ENCODE measurements at regions not wholly inside any gene's neighbourhood (a gene's known extent, or its start where the extent isn't known, plus 50 kb on each side); places are given as distances from the start of the nearest gene placed in this dataset.

GRCh38 chr18:56374007-56374655 lies 264.3 kb downstream of the TXNL1 start:
- DNase-seq: no peak

- DNase-seq: no peak
Measured at GRCh38 chr18:56373601-56374000, 264.8 kb downstream of the TXNL1 start.

GRCh38 chr18:56368066-56368465 lies 270.3 kb downstream of the TXNL1 start:
- DNase-seq: no peak

- no peak for DNase-seq
Measured at GRCh38 chr18:56358608-56359280, 279.6 kb downstream of the TXNL1 start.

- no peak for DNase-seq
Measured at GRCh38 chr18:56353663-56354260, 284.6 kb downstream of the TXNL1 start.

- no peak for DNase-seq
Measured at GRCh38 chr18:56351911-56352500, 286.4 kb downstream of the TXNL1 start.

- DNase-seq: no peak
Measured at GRCh38 chr18:56337507-56337906, 300.9 kb downstream of the TXNL1 start.

- no peak for DNase-seq
Measured at GRCh38 chr18:56333839-56334238, 304.6 kb downstream of the TXNL1 start.

GRCh38 chr18:56333146-56333545 lies 305.2 kb downstream of the TXNL1 start:
- no peak for DNase-seq

- no peak for DNase-seq
Measured at GRCh38 chr18:56332371-56332770, 306.0 kb downstream of the TXNL1 start.

- no peak for DNase-seq
Measured at GRCh38 chr18:56330366-56331110, 307.9 kb downstream of the TXNL1 start.

GRCh38 chr18:56329536-56329935 lies 308.9 kb downstream of the TXNL1 start:
- no peak for DNase-seq

GRCh38 chr18:56327191-56327885 lies 311.1 kb downstream of the TXNL1 start:
- DNase-seq: no peak

GRCh38 chr18:56326336-56327072 lies 311.9 kb downstream of the TXNL1 start:
- DNase-seq: no peak

- no peak for DNase-seq
Measured at GRCh38 chr18:56323673-56324072, 314.7 kb downstream of the TXNL1 start.

- no peak for DNase-seq
Measured at GRCh38 chr18:56322406-56322805, 316.0 kb downstream of the TXNL1 start.

- no peak for DNase-seq
Measured at GRCh38 chr18:56321470-56321869, 316.9 kb downstream of the TXNL1 start.

- no peak for DNase-seq
Measured at GRCh38 chr18:56319953-56320352, 318.4 kb downstream of the TXNL1 start.

GRCh38 chr18:56316727-56317126 lies 321.7 kb downstream of the TXNL1 start:
- no peak for DNase-seq

GRCh38 chr18:56315363-56315762 lies 323.0 kb downstream of the TXNL1 start:
- DNase-seq: no peak

GRCh38 chr18:56314396-56314795 lies 324.0 kb downstream of the TXNL1 start:
- no peak for DNase-seq
